ENCODE measurements at regions not wholly inside any gene's neighbourhood (a gene's known extent, or its start where the extent isn't known, plus 50 kb on each side); places are given as distances from the start of the nearest gene placed in this dataset.

GRCh38 chr12:126518596-126519200 is 1453.5 kb downstream of the AACS start:
- no peak for TF ChIP-seq CTCF (IDR thresholded peaks at IDR 0.05)
- H3K27me3 Mint-ChIP-seq (ENCODE audit: insufficient read depth) = no peaks in the 10 kb centered on the region
- no peaks in the 10 kb centered on the region for H3K36me3 Mint-ChIP-seq (ENCODE audit: low read depth)
- H3K27ac Mint-ChIP-seq = no peak overlapping the region
- no peak for DNase-seq
- H3K4me3 Mint-ChIP-seq = no peak overlapping the region
- H3K9me3 Mint-ChIP-seq = peaks cover 6% of the 10 kb centered on the region
- H3K4me1 Mint-ChIP-seq (ENCODE audit: low read depth) = no peaks in the 10 kb centered on the region

GRCh38 chr12:126519833-126520232 is 1454.6 kb downstream of the AACS start:
- H3K36me3 Mint-ChIP-seq (ENCODE audit: low read depth) = no peaks in the 10 kb centered on the region

GRCh38 chr12:126523891-126524290 is 1458.7 kb downstream of the AACS start:
- Mint-ChIP-seq H3K27ac (no peak overlapping the region), H3K9me3 (peaks cover 22% of the 10 kb centered on the region), H3K36me3 (ENCODE audit: low read depth) (no peaks in the 10 kb centered on the region), H3K27me3 (ENCODE audit: insufficient read depth) (peaks cover 2% of the 10 kb centered on the region; the same call in 1 of the 2 replicates), H3K4me1 (ENCODE audit: low read depth) (no peaks in the 10 kb centered on the region), H3K4me3 (no peak overlapping the region)
- DNase-seq = no peak
- TF ChIP-seq CTCF (IDR thresholded peaks at IDR 0.05) = no peak

More at GRCh38 chr12:126519833-126520232, 1454.6 kb downstream of the AACS start:
- Mint-ChIP-seq H3K27me3 (ENCODE audit: insufficient read depth) (no peaks in the 10 kb centered on the region), H3K4me3 (no peak overlapping the region), H3K27ac (no peak overlapping the region), H3K4me1 (ENCODE audit: low read depth) (no peaks in the 10 kb centered on the region), H3K9me3 (peaks cover 14% of the 10 kb centered on the region)
- TF ChIP-seq CTCF (IDR thresholded peaks at IDR 0.05) = no peak
- DNase-seq = no peak

- H3K9me3 Mint-ChIP-seq = peaks cover 30% of the 10 kb centered on the region
- H3K27me3 Mint-ChIP-seq (ENCODE audit: insufficient read depth) = no peaks in the 10 kb centered on the region; the same call in 1 of the 2 replicates
- H3K27ac Mint-ChIP-seq = no peak overlapping the region
- no peaks in the 10 kb centered on the region for H3K4me1 Mint-ChIP-seq (ENCODE audit: low read depth)
- H3K4me3 Mint-ChIP-seq = no peak overlapping the region
- H3K36me3 Mint-ChIP-seq (ENCODE audit: low read depth) = no peaks in the 10 kb centered on the region
- no peak for TF ChIP-seq CTCF (IDR thresholded peaks at IDR 0.05)
- DNase-seq = no peak
Observed at GRCh38 chr12:126534495-126534894, 1469.3 kb downstream of the AACS start.

- no peaks in the 10 kb centered on the region for H3K36me3 Mint-ChIP-seq (ENCODE audit: low read depth)
- H3K4me3 Mint-ChIP-seq = no peak overlapping the region
- no peak overlapping the region for H3K27ac Mint-ChIP-seq
- H3K9me3 Mint-ChIP-seq = peaks cover 34% of the 10 kb centered on the region
- H3K27me3 Mint-ChIP-seq (ENCODE audit: insufficient read depth) = no peaks in the 10 kb centered on the region; the same call in 1 of the 2 replicates
- no peak for DNase-seq
- no peaks in the 10 kb centered on the region for H3K4me1 Mint-ChIP-seq (ENCODE audit: low read depth)
- no peak for TF ChIP-seq CTCF (IDR thresholded peaks at IDR 0.05)
Observed at GRCh38 chr12:126534942-126535341, 1469.7 kb downstream of the AACS start.
